ENCODE measurements at regions not wholly inside any gene's neighbourhood (a gene's known extent, or its start where the extent isn't known, plus 50 kb on each side); places are given as distances from the start of the nearest gene placed in this dataset.

DNA sequence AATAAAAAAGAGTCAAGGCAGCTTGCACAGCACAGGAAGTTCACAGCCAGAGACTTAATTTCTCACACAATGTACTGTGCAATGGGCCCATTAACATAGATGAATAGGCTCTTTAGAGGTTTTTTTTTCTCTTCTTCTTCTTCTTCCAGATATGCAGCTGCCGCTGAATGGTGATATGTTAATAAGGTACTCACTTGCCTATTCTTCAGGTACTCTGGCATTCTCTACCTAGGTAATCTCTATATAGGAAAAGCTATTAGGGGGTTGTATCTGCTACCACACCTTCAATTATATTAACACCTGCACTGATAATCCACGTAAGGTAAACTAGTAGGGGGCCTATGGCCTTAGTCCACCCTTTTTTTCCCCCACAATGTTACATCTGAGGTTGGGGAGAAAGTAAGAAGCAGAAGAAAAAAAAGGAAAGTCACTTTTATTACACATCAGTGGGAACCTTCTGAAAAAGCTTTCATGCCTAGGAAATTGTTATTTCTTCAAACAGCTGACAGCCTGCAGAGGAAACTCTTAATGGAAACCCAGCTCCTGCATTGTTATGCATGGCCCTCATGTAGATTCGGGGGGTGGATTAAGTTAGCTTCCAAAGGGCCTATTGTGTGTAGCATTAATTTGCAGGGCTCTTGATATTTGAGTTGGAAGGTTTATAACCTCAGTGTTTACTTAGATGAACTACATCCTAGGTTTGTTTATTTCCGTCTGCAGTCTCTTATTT, 525.5 kb downstream of the ZIC1 start:
- no peak for DNase-seq (ENCODE audit: low spot score)

GRCh38 chr3:147937341-147937740, 528.2 kb downstream of the ZIC1 start:
- no peak for DNase-seq (ENCODE audit: low spot score)

DNA sequence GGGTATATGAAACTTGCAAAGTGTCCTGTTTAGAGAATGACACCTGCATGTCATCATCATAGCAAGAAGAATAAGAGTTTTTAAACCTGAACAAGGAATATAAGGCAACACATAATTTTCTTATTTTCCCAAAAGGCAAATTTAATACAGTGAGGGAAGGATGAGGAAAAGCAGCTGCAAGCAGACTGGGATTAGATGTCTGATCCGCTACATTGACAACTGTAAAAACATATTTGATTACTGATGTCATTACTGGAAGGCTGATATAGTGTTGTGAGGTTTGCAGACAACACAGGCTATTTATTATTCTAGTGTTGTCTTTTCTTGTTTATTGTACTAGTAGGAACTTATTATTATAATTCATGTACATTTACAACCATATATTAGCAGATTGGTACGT, 528.7 kb downstream of the ZIC1 start:
- DNase-seq (ENCODE audit: low spot score), result no peak

DNA sequence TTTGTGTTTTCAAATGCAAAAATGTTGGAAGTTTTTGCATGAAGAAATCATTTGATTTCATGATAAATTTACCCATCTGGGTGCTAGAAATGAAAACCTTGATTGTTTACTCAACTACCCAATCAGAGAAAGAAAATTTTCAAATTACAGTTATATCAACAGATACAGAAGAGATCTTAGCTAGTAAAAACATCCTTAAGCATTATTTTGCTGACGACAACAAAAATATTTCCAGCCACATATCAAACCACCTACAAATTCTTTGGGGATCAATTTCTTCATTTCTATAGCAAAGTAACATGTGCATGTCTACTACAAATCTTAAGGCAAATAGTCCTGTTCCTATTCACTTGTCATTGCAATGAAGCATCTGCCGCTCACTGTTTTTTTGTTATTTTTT, 530.3 kb downstream of the ZIC1 start:
- no peak for DNase-seq (ENCODE audit: low spot score)

GRCh38 chr3:147939839-147940238, 530.7 kb downstream of the ZIC1 start:
- no peak for DNase-seq (ENCODE audit: low spot score)

DNA sequence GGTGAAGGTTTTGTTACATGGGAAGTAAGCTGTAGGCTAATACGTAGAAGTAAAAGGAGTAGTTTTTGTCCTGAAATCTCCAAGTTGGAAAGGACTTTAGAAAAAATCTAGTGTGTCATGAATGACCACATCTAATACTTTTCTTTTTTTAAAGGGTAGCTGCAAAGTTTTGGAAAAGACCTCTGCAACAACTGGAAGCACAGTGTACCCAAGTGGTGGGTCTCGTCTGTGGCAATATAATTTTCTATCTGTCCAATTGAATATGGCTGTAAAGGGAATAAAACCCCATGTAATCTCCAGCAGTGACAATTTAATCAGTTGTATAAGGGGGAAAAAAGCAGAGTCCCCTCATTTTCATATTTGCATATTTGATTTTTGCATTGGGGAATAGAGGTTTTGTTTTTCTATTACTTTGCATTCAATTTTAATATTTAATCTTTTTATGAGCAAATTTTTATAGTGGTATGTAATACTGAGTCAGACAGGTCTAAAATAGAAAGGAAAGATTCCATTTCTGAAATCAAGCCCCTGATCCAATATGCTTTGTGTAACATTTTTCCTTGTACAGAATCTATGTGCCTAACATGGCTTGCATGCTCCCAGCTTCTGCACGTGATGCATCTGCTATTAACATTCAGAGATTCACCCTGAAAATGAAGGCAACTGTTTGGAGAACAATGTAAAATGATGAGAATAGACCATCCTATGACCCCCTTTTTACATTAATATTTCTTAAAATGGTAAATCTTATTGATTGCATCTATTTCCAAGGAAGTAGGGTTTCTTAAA, 531.4 kb downstream of the ZIC1 start:
- DNase-seq (ENCODE audit: low spot score), result no peak

DNA sequence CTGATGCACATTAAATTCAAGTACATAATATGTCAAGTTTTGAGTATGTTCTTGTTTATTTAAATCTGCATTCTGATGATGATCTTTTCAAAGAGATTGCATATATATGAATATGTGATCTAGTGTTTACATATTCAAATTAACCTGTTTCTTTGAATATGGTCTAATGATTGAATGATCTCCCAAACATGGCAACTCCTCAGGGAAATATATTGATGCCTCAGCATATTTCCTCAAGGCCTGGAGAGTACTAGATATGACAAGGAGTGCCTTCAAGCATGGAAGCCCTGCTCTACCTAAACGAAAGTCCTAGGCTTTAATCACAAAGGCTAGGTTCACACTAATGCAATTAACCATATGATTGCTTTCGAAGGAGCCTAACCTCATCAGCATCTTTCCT, 532.8 kb downstream of the ZIC1 start:
- no peak for DNase-seq (ENCODE audit: low spot score)

- DNase-seq (ENCODE audit: low spot score), result peak; percentile 25
Observed at GRCh38 chr3:147943265-147943945, 534.2 kb downstream of the ZIC1 start.

- DNase-seq (ENCODE audit: low spot score), result peak; percentile 22
Observed at GRCh38 chr3:147945968-147946519, 536.9 kb downstream of the ZIC1 start.

DNA sequence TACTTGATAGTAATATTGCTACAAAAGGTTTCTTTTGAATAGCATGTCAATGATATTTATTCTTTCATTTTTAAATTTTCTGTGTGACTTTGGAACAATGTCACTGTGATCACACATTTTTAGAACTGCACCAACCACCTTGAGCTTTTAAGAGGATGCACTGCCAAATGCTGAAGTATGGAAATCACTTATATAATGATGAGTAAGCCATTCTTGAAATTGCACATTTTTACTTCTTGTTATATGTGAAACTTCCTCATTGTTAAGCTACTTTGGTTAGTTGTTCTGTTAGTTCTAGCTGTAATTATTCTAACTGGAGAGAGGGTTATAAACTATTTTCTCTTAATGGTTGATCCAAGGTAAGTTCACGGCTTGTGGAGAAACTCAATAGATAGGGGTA, 547.5 kb downstream of the ZIC1 start:
- DNase-seq (ENCODE audit: low spot score), result no peak

GRCh38 chr3:147958754-147959153, 549.6 kb downstream of the ZIC1 start:
- DNase-seq (ENCODE audit: low spot score), result no peak

- DNase-seq (ENCODE audit: low spot score), result no peak
Observed at GRCh38 chr3:147960786-147961185, 551.6 kb downstream of the ZIC1 start.

DNA sequence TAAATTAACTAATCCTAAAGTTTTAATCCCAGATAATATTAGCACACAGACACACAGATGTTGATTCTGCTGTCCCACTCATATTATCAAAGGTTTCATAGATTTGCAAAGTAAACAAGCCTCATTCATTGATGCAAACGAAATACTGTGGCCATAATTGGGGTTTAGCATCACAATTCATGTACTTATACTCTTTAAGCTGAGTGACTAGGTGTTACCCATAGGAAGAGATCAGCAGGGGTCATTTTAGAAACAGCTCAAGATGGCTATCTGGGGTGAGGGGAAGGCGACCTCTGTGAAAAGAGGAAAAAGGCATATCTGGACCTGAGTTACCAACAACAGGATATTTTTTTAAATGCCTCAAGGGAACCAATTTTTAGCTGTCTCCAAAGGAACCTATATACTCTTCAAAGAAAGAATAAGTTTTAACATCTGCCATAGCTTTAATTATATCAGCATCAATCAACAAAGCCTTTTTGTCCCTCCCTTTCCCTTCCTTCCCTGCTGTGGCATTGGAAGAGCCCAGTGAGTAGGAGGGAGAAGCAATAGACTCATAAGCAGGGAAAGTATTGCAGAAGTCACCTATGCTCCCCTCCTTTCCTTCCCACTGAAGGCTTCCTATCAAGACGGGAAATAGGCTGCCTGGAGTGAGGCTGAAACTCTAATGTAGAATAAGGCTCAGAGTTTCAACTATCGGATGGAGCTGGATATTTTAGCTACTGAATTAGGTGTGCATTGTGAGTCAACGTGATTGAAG, 553.4 kb downstream of the ZIC1 start:
- no peak for DNase-seq (ENCODE audit: low spot score)

GRCh38 chr3:147963711-147964110, 554.5 kb downstream of the ZIC1 start:
- no peak for DNase-seq (ENCODE audit: low spot score)

GRCh38 chr3:147975165-147975564, 566.0 kb downstream of the ZIC1 start:
- DNase-seq (ENCODE audit: low spot score), result no peak

DNA sequence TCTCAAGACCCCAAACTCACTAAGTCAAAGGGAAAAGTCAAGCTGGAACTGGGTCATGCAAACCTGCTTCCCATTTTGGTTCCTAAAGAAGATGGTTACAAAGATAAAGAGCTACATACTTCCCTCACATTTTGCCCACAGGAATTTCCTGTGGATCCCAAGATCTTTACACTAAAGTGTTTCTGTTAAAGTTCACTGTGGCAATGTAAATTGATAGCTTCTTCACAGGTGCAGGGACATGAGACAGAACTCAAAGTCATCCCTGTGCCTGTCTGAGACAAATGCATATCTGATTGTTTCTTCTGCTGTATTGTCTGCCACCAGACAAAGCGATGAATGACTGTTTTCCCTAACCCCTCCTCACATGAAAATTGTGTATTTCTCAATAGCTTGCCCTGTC, 567.8 kb downstream of the ZIC1 start:
- no peak for DNase-seq (ENCODE audit: low spot score)

DNA sequence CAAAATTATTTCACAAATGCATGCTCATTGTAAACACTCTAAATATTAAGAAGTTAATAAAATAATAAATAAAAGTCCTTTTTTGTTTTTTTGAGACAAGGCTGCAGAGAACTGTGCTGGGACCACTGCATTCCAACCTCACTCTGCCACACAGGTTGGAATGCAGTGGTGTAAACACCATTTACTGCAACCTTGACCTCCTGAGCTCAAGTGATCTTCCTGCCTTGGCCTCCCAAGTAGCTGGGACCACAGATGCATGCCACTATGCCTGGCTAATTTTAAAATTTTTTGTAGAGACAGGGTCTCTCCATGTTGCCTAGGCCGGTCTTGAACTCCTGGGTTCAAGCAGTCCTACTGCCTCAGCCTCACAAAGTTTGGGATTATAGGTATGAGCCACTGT, 578.4 kb downstream of the ZIC1 start:
- no peak for DNase-seq (ENCODE audit: low spot score)

DNA sequence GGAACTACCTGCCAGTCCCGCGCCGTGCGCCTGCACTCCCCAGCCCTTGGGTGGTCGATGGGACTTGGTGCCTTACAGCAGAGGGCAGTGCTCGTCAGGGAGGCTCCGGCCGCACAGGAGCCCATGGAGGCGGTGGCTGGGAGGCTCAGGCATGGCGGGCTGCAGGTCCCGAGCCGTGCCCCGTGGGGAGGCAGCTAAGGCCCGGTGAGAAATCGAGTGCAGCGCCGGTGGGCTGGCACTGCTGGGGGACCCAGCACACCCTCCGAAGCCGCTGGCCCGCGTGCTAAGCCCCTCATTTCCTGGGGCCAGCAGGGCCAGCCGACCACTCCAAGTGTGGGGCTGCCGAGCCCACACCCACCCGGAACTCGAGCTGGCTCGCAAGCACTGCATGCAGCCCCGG, 580.2 kb downstream of the ZIC1 start:
- DNase-seq (ENCODE audit: low spot score), result no peak

DNA sequence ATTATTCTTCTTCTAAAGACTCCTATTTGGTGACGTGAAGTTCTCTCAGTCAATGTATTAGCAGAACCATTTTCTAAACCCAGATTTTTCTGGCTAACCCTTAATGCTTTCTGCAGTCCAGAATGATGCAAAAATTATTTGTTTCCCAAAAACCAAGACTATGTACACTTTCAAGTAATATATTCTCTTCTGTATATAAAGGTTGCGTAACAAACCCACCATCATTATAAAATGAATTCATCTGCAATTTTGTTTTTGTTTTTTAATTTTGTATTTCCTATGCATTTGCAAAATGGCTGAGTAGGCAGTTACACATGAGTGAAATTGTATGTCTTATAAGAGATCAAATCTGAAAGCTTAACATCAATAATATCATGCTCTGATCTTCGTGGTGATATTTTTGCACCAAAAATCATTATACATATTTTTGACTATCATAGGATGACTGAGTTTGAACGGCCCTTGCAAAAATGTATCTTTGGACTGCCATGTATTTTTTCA, 593.6 kb downstream of the ZIC1 start:
- no peak for DNase-seq (ENCODE audit: low spot score)

DNA sequence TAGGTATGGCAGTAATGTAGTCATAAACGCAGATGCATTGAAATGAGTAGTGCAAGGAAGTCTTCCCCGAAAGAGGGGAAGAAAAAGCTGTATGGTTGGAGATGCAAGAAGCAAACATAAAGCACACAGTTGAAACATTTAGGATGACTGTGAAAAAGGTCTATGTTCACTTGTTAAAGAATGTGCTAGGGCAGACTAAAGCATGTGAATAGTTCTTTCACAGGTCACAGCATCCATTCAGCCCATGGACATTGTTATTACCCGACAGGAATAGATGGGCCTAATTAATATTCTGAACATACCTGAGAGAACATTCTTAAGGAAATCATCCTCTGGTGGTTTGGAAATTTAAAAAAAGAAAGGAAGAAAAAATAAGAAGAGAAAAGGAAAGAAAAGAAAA, 595.2 kb downstream of the ZIC1 start:
- DNase-seq (ENCODE audit: low spot score), result no peak

DNA sequence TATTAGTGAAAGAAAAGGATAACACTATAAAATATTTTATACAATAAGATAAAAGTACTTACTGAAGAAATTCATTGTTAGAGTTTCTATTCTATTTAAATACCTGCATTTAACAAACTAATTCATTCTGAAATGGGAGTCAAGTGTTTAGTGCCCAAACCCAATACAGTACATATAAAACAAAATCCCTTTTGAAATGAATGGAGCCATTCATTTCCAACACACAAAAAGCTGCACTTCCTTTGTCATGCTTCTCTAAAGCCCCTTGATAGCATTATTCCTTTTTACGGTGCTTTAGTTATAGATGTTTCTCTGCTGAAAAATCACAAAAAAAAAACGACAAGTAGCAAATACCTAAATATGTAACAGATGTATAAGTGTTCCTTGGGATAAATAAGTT, 596.3 kb downstream of the ZIC1 start:
- no peak for DNase-seq (ENCODE audit: low spot score)
